Aorta (tissue), 5 donors: ENCODE measurements at regions not wholly inside any gene's neighbourhood (a gene's known extent, or its start where the extent isn't known, plus 50 kb on each side); places are given as distances from the start of the nearest gene placed in this dataset.

Source experiments
- ATAC-seq: fragments of 200-7000 bp; cut with Tn5 transposase; one replicate; pipeline ENCODE4 v1.9.1; 2022; ENCODE audit warnings: moderate library complexity; ENCODE audit not compliant: low FRiP score
- DNase-seq, 2 donors: peaks; one replicate each; pipeline ENCODE4 v3.0.0-alpha.2; 2020
- H3K27ac ChIP-seq, 2 donors: one replicate each; pipeline ENCODE4 v1.5.1; 2013; ENCODE audit warnings: low read length in 2 of 2, mild to moderate bottlenecking in 2 of 2, moderate library complexity in 2 of 2, control low read depth in 1 of 2, inconsistent platforms in 1 of 2, low read depth in 1 of 2
- H3K27me3 ChIP-seq, 2 donors: one replicate each; pipeline ENCODE4 v1.6.1; 2013; ENCODE audit warnings: control low read depth in 1 of 2, low read length in 1 of 2, mild to moderate bottlenecking in 1 of 2, moderate library complexity in 1 of 2; ENCODE audit not compliant: insufficient read depth in 2 of 2, control insufficient read depth in 1 of 2
- H3K36me3 ChIP-seq, 2 donors: one replicate each; pipeline ENCODE4 v1.6.1; 2013; ENCODE audit warnings: control low read depth in 1 of 2, low read length in 1 of 2, mild to moderate bottlenecking in 1 of 2; ENCODE audit not compliant: insufficient read depth in 2 of 2, control insufficient read depth in 1 of 2
- H3K4me1 ChIP-seq, 2 donors: one replicate each; pipeline ENCODE4 v1.6.1; 2013; ENCODE audit warnings: low read length in 2 of 2, control low read depth in 1 of 2, mild to moderate bottlenecking in 1 of 2, moderate library complexity in 1 of 2; ENCODE audit not compliant: insufficient read depth in 2 of 2, control insufficient read depth in 1 of 2
- H3K4me3 ChIP-seq, 2 donors: one replicate each; pipeline ENCODE4 v1.5.1; 2013; ENCODE audit warnings: low read length in 2 of 2, control low read depth in 1 of 2, mild to moderate bottlenecking in 1 of 2
- H3K9me3 ChIP-seq: one replicate; pipeline ENCODE4 v1.6.1; 2013; ENCODE audit warnings: mild to moderate bottlenecking, low read length; ENCODE audit not compliant: control insufficient read depth
- WGBS, 2 donors: extraction: QIAGEN DNeasy Blood & Tissue Kit; methylation state at CpG; one replicate each; pipeline ENCODE4 v1.1.7; 2013; 5-methylcytosine and 5-hydroxymethylcytosine counted together
- intact Hi-C, 2 donors: fragments of 100-400 bp; cut with DNase I; formaldehyde crosslinking; loops; one replicate each; pipeline versions ENCODE4 v1.14.2 to v1.15.0; 2022
- donor health status: healthy with polysubstance abuse.
- donor health status: Bipolar disorder and iron deficiency.
- donor health status: DM: no; HTN: no; CAD: no.
- donor health status: DM: no; HTN: no; CAD: no.
- donor health status: DM: yes; HTN: yes; CAD: no.

- peaks cover 0 to 5% of the 10 kb centered on the region in 2 donors for H3K4me1 ChIP-seq
- H3K36me3 ChIP-seq = no peaks in the 10 kb centered on the region
- H3K27ac ChIP-seq = no peak overlapping the region
- ATAC-seq (no peak), DNase-seq (no peak)
- no peaks in the 10 kb centered on the region for H3K9me3 ChIP-seq
- intact Hi-C loops = no loop called here
- no peak overlapping the region for H3K4me3 ChIP-seq
- no peaks in the 10 kb centered on the region for H3K27me3 ChIP-seq
- WGBS, 2 donors = 81 to 87% methylated on average over 4 of the region's 4 CpGs
These were observed 209.8 kb upstream of the MARCKS start for GRCh38 chr6:113647143-113647889.

GRCh38 chr6:113648698-113649097, 208.4 kb upstream of the MARCKS start:
- no peaks in the 10 kb centered on the region for H3K36me3 ChIP-seq
- H3K27me3 ChIP-seq = no peaks in the 10 kb centered on the region
- 27 to 31% methylated on average over 1 of the region's 1 CpG for WGBS, 2 donors
- no peak for DNase-seq
- no peaks in the 10 kb centered on the region for H3K9me3 ChIP-seq
- H3K4me1 ChIP-seq = peaks cover 0 to 5% of the 10 kb centered on the region in 2 donors
- H3K4me3 ChIP-seq = peak overlapping the region in 1 of 2 donors; percentile 40
- intact Hi-C loops = no loop called here
- H3K27ac ChIP-seq = no peak overlapping the region
- no peak for ATAC-seq

- WGBS, 2 donors = 4 to 5% methylated on average over 6 of the region's 6 CpGs
These were observed 207.9 kb upstream of the MARCKS start for GRCh38 chr6:113649276-113649675.

GRCh38 chr6:113649880-113650609, 207.1 kb upstream of the MARCKS start:
- H3K36me3 ChIP-seq = no peaks in the 10 kb centered on the region
- peaks cover 0 to 5% of the 10 kb centered on the region in 2 donors for H3K4me1 ChIP-seq
- H3K27ac ChIP-seq = no peak overlapping the region
- no peak overlapping the region for H3K4me3 ChIP-seq
- DNase-seq = no peak
- no peaks in the 10 kb centered on the region for H3K9me3 ChIP-seq
- intact Hi-C loops = no loop called here
- WGBS, 2 donors = 67 to 73% methylated on average over 6 of the region's 6 CpGs
- ATAC-seq = no peak
- H3K27me3 ChIP-seq = no peaks in the 10 kb centered on the region

More at GRCh38 chr6:113649276-113649675, 207.9 kb upstream of the MARCKS start:
- ATAC-seq (peak; percentile 40), DNase-seq (no peak)
- no peak overlapping the region for H3K27ac ChIP-seq
- no peaks in the 10 kb centered on the region for H3K9me3 ChIP-seq
- H3K4me3 ChIP-seq = peak overlapping the region; percentile 3 to 40
- intact Hi-C loops = no loop called here
- no peaks in the 10 kb centered on the region for H3K27me3 ChIP-seq
- no peaks in the 10 kb centered on the region for H3K36me3 ChIP-seq
- H3K4me1 ChIP-seq = peaks cover 0 to 5% of the 10 kb centered on the region in 2 donors

- no peaks in the 10 kb centered on the region for H3K27me3 ChIP-seq
- 87 to 89% methylated on average over 8 of the region's 8 CpGs for WGBS, 2 donors
- H3K4me3 ChIP-seq = no peak overlapping the region
- no peaks in the 10 kb centered on the region for H3K9me3 ChIP-seq
- intact Hi-C loops = no loop called here
- no peak overlapping the region for H3K27ac ChIP-seq
- no peak for ATAC-seq
- no peak for DNase-seq
- H3K4me1 ChIP-seq = peaks cover 0 to 5% of the 10 kb centered on the region in 2 donors
- H3K36me3 ChIP-seq = no peaks in the 10 kb centered on the region
These were observed 206.6 kb upstream of the MARCKS start for GRCh38 chr6:113650610-113650979.

- Histone ChIP-seq H3K4me1 (peaks cover 0 to 5% of the 10 kb centered on the region in 2 donors), H3K27me3 (no peaks in the 10 kb centered on the region), H3K36me3 (no peaks in the 10 kb centered on the region), H3K27ac (no peak overlapping the region), H3K9me3 (no peaks in the 10 kb centered on the region), H3K4me3 (no peak overlapping the region)
- WGBS, 2 donors = 40 to 53% methylated on average over 4 of the region's 4 CpGs
- DNase-seq (peak in 1 of 2 donors; percentile 67), ATAC-seq (no peak)
- intact Hi-C loops = no loop called here
These were observed 206.0 kb upstream of the MARCKS start for GRCh38 chr6:113651120-113651519.

- DNase-seq (no peak), ATAC-seq (no peak)
- Histone ChIP-seq H3K4me3 (no peak overlapping the region), H3K4me1 (peaks cover 0 to 5% of the 10 kb centered on the region in 2 donors), H3K27ac (no peak overlapping the region), H3K9me3 (no peaks in the 10 kb centered on the region), H3K27me3 (no peaks in the 10 kb centered on the region), H3K36me3 (no peaks in the 10 kb centered on the region)
- intact Hi-C loops = no loop called here
- WGBS, 2 donors = 19 to 29% methylated on average over 1 of the region's 1 CpG
These were observed 205.2 kb upstream of the MARCKS start for GRCh38 chr6:113651920-113652319.

GRCh38 chr6:113653275-113653674, 203.9 kb upstream of the MARCKS start:
- DNase-seq = no peak
- Histone ChIP-seq H3K27me3 (no peaks in the 10 kb centered on the region), H3K4me1 (peaks cover 0 to 5% of the 10 kb centered on the region in 2 donors), H3K36me3 (no peaks in the 10 kb centered on the region), H3K9me3 (no peaks in the 10 kb centered on the region), H3K27ac (no peak overlapping the region), H3K4me3 (no peak overlapping the region)
- ATAC-seq = no peak
- intact Hi-C loops = no loop called here
- WGBS, 2 donors = 94 to 96% methylated on average over 3 of the region's 3 CpGs

GRCh38 chr6:113654396-113654795, 202.7 kb upstream of the MARCKS start:
- no peak overlapping the region for H3K27ac ChIP-seq
- no peaks in the 10 kb centered on the region for H3K36me3 ChIP-seq
- no peaks in the 10 kb centered on the region for H3K9me3 ChIP-seq
- no peaks in the 10 kb centered on the region for H3K27me3 ChIP-seq
- ATAC-seq (peak; percentile 91), DNase-seq (peak; percentile 94 to 95)
- no peak overlapping the region for H3K4me3 ChIP-seq
- H3K4me1 ChIP-seq = no peaks in the 10 kb centered on the region
- intact Hi-C loops = no loop called here
